H9 (cell line): ENCODE measurements at regions not wholly inside any gene's neighbourhood (a gene's known extent, or its start where the extent isn't known, plus 50 kb on each side); places are given as distances from the start of the nearest gene placed in this dataset.
A peak's percentile ranks its signal among the peaks of the same experiment; 100 is the strongest.
"Not testable (repeated sequence)": the region's sequence is repeated elsewhere in the genome, so short reads cannot be mapped to it uniquely, and the experiment has no call there.

Experiments used
- DNase-seq: peaks from one replicate; pipeline ENCODE4 v3.0.0-alpha.2; 2017
- H2AFZ ChIP-seq: one replicate; pipeline ENCODE4 v1.6.1; 2013; ENCODE audit warnings: mild to moderate bottlenecking, low read length, control low read depth, moderate library complexity
- H2AK5ac ChIP-seq: 2 replicates; pipeline ENCODE4 v1.6.1; 2013; ENCODE audit warnings: low read length, control low read depth, mixed read lengths; ENCODE audit not compliant: insufficient read length
- H2BK120ac ChIP-seq: one replicate; pipeline ENCODE4 v1.6.1; 2013; ENCODE audit warnings: low read depth, mild to moderate bottlenecking, low read length, control low read depth, inconsistent platforms; ENCODE audit not compliant: poor library complexity, severe bottlenecking
- H2BK12ac ChIP-seq: 2 replicates; pipeline ENCODE4 v1.6.1; 2013; ENCODE audit warnings: low read length, control low read depth, mixed read lengths, low read depth; ENCODE audit not compliant: insufficient read length
- H2BK15ac ChIP-seq: 2 replicates; pipeline ENCODE4 v1.6.1; 2013; ENCODE audit warnings: low read depth, low read length, control low read depth
- H2BK20ac ChIP-seq: one replicate; pipeline ENCODE4 v1.6.1; 2013; ENCODE audit warnings: low read depth, mild to moderate bottlenecking, low read length, control low read depth, inconsistent platforms; ENCODE audit not compliant: poor library complexity, severe bottlenecking
- H2BK5ac ChIP-seq: 2 replicates; pipeline ENCODE4 v1.6.1; 2013; ENCODE audit warnings: low read length, control low read depth, mixed read lengths; ENCODE audit not compliant: insufficient read length
- H3K14ac ChIP-seq: 2 replicates; pipeline ENCODE4 v1.6.1; 2013; ENCODE audit warnings: low read length, control low read depth; ENCODE audit not compliant: insufficient read depth
- H3K18ac ChIP-seq: 2 replicates; pipeline ENCODE4 v1.6.1; 2013; ENCODE audit warnings: low read depth, mild to moderate bottlenecking, mixed read lengths, low read length, control low read depth; ENCODE audit not compliant: insufficient read length
- H3K23ac ChIP-seq: 2 replicates; pipeline ENCODE4 v1.6.1; 2013; ENCODE audit warnings: low read length, control low read depth, mixed read lengths, low read depth; ENCODE audit not compliant: insufficient read length
- H3K23me2 ChIP-seq: 2 replicates; pipeline ENCODE4 v1.6.1; 2013; ENCODE audit warnings: low read depth, mild to moderate bottlenecking, mixed read lengths, low read length, control low read depth; ENCODE audit not compliant: insufficient read length, poor library complexity, severe bottlenecking
- H3K27ac ChIP-seq: 2 replicates; pipeline ENCODE4 v1.5.1; 2013; ENCODE audit warnings: low read length, control low read depth, mixed read lengths, low read depth; ENCODE audit not compliant: insufficient read length
- H3K27me3 ChIP-seq: 2 replicates; pipeline ENCODE4 v1.6.1; 2013; ENCODE audit warnings: low read length, control low read depth, inconsistent platforms; ENCODE audit not compliant: insufficient read depth
- H3K4ac ChIP-seq: 2 replicates; pipeline ENCODE4 v1.6.1; 2013; ENCODE audit warnings: low read depth, mild to moderate bottlenecking, control low read depth, inconsistent platforms, low read length, moderate library complexity
- H3K4me1 ChIP-seq: 2 replicates; pipeline ENCODE4 v1.6.1; 2013; ENCODE audit warnings: low read length, control low read depth, inconsistent platforms; ENCODE audit not compliant: insufficient read depth
- H3K4me2 ChIP-seq: 2 replicates; pipeline ENCODE4 v1.6.1; 2013; ENCODE audit warnings: low read length, control low read depth, mixed read lengths; ENCODE audit not compliant: insufficient read length, insufficient read depth
- H3K56ac ChIP-seq: 2 replicates; pipeline ENCODE4 v1.6.1; 2013; ENCODE audit warnings: low read depth, mild to moderate bottlenecking, mixed read lengths, low read length, control low read depth; ENCODE audit not compliant: insufficient read length
- H3K79me1 ChIP-seq: 2 replicates; pipeline ENCODE4 v1.6.1; 2013; ENCODE audit warnings: low read depth, mild to moderate bottlenecking, moderate library complexity, low read length, control low read depth, inconsistent platforms; ENCODE audit not compliant: insufficient read depth, poor library complexity, severe bottlenecking
- H3K79me2 ChIP-seq: 2 replicates; pipeline ENCODE4 v1.6.1; 2013; ENCODE audit warnings: low read length, control low read depth, inconsistent platforms; ENCODE audit not compliant: insufficient read depth
- H3K9ac ChIP-seq: 2 replicates; pipeline ENCODE4 v1.6.1; 2013; ENCODE audit warnings: low read length, control low read depth, mixed read lengths; ENCODE audit not compliant: insufficient read length; ENCODE audit errors: extremely low read depth
- H3K9me3 ChIP-seq: one replicate; pipeline ENCODE4 v1.6.1; 2013; ENCODE audit warnings: low read depth, low read length, inconsistent platforms; ENCODE audit not compliant: control insufficient read depth
- H3T11ph ChIP-seq: one replicate; pipeline ENCODE4 v1.6.1; 2013; ENCODE audit warnings: mild to moderate bottlenecking, low read length, control low read depth, inconsistent platforms
- H4K20me1 ChIP-seq: one replicate; pipeline ENCODE4 v1.6.1; 2013; ENCODE audit not compliant: control insufficient read depth, insufficient read length, insufficient read depth
- H4K5ac ChIP-seq: 2 replicates; pipeline ENCODE4 v1.6.1; 2013; ENCODE audit warnings: low read depth, mild to moderate bottlenecking, mixed read lengths, low read length, control low read depth; ENCODE audit not compliant: insufficient read length
- H4K8ac ChIP-seq: replicated peaks from 2 replicates; pipeline ENCODE4 v1.6.1; 2013; ENCODE audit warnings: low read length, control low read depth, mixed read lengths, low read depth; ENCODE audit not compliant: insufficient read length
- H4K91ac ChIP-seq: 2 replicates; pipeline ENCODE4 v1.6.1; 2013; ENCODE audit warnings: low read depth, mild to moderate bottlenecking, moderate library complexity, mixed read lengths, low read length, control low read depth; ENCODE audit not compliant: insufficient read length
- H3K27ac Mint-ChIP-seq, 3 experiments: 2 replicates in 2 of 3; 3 replicates in 1 of 3; pipeline ENCODE4 v1.8.0; 2020 to 2021; ENCODE audit warnings: mixed read lengths in 3 of 3, mild to moderate bottlenecking in 1 of 3, moderate library complexity in 1 of 3
- H3K27me3 Mint-ChIP-seq: 2 replicates; pipeline ENCODE4 v1.8.0; 2021; ENCODE audit warnings: low read depth, mild to moderate bottlenecking, moderate library complexity, mixed read lengths
- H3K36me3 Mint-ChIP-seq, 3 experiments: 2 replicates in 2 of 3; 3 replicates in 1 of 3; pipeline ENCODE4 v1.8.0; 2020 to 2021; ENCODE audit warnings: low read depth in 3 of 3, mixed read lengths in 3 of 3; ENCODE audit not compliant: insufficient read depth in 1 of 3
- H3K4me1 Mint-ChIP-seq, 2 experiments: 2 replicates each; pipeline ENCODE4 v1.8.0; 2020; ENCODE audit warnings: mixed read lengths in 2 of 2
- H3K4me3 Mint-ChIP-seq, 2 experiments: 2 replicates in 1 of 2; 3 replicates in 1 of 2; pipeline ENCODE4 v1.8.0; 2020 to 2021; ENCODE audit warnings: mild to moderate bottlenecking in 2 of 2, mixed read lengths in 2 of 2, moderate library complexity in 1 of 2
- H3K9me3 Mint-ChIP-seq, 2 experiments: 2 replicates in 1 of 2; 3 replicates in 1 of 2; pipeline ENCODE4 v1.8.0; 2020; ENCODE audit warnings: mild to moderate bottlenecking in 2 of 2, mixed read lengths in 2 of 2, moderate library complexity in 1 of 2
- WGBS: extraction: QIAGEN DNeasy Blood & Tissue Kit; methylation state at CpG from one replicate; pipeline ENCODE4 v1.1.7; 2013; ENCODE audit warnings: missing lambda C conversion rate, low lambda C conversion rate, mixed read lengths; ENCODE audit not compliant: insufficient read length; ENCODE audit errors: extremely low coverage; 5-methylcytosine and 5-hydroxymethylcytosine counted together

DNA sequence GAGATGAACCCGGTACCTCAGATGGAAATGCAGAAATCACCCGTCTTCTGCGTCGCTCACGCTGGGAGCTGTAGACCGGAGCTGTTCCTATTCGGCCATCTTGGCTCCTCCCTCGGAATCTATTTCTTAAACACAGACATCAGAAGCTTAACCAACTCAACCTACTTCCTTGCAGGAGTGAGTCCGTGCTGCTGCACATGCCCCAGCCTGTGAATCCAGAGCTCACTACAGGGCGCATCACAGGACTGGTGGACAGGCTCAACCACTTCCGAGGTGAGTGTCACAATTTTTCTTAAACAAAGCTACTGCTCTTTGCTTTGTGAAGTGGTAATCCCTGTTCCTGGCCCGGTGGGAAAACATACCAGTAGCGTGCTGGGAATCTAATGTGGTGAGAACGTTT is 353.4 kb downstream of the SRGAP2C start:
- not testable (repeated sequence) for H2BK5ac ChIP-seq, H2BK120ac ChIP-seq, H3K79me1 ChIP-seq, H4K20me1 ChIP-seq, H2BK20ac ChIP-seq, H2AK5ac ChIP-seq, H2BK15ac ChIP-seq, H3K56ac ChIP-seq, H3K23me2 ChIP-seq, H4K8ac ChIP-seq, H3K9ac ChIP-seq, H2AFZ ChIP-seq, H3K4me1 ChIP-seq, H3T11ph ChIP-seq, H3K27me3 Mint-ChIP-seq, H3K4ac ChIP-seq, H3K27me3 ChIP-seq, H3K36me3 Mint-ChIP-seq, H4K91ac ChIP-seq, H3K9me3 Mint-ChIP-seq, H3K9me3 ChIP-seq, H3K23ac ChIP-seq, H2BK12ac ChIP-seq, H3K79me2 ChIP-seq
- Mint-ChIP-seq H3K4me3 (peak overlapping the region; percentile 40 to 66), H3K27ac (peak overlapping the region; percentile 89 to 98 (median 92); a peak in 6 of 7 replicates), H3K4me1 (peaks cover 9 to 17% of the 10 kb centered on the region in 2 experiments)
- Histone ChIP-seq H3K18ac (peak overlapping the region; percentile 77), H4K5ac (peak overlapping the region; percentile 39), H3K14ac (peak overlapping the region; percentile 85; the same call in 1 of the 2 replicates), H3K4me2 (peak overlapping the region; percentile 16), H3K27ac (peak overlapping the region; percentile 6)
- peak; percentile 30 for DNase-seq
- no CpG with 5 or more reads among the region's 14 CpGs for WGBS
